RWPE1 (cell line): ENCODE measurements at regions not wholly inside any gene's neighbourhood (a gene's known extent, or its start where the extent isn't known, plus 50 kb on each side); places are given as distances from the start of the nearest gene placed in this dataset.

Experiments
- CTCF ChIA-PET: fragments of 350-600 bp; sonication (Branson Sonifier 250); formaldehyde crosslinking; extraction: SDS; loops from one replicate; lab custom pipeline; 2021; lab: Yijun Ruan, JAX
- POLR2A ChIA-PET: fragments of 400-600 bp; formaldehyde crosslinking; extraction: SDS; loops from one replicate; lab custom pipeline; 2020; ENCODE audit warnings: antibody characterized with exemption; ENCODE audit not compliant: low non-redundant PET; lab: Yijun Ruan, JAX
- DNase-seq: peaks from one replicate; pipeline ENCODE4 v3.0.0; 2012; ENCODE audit warnings: low spot score
- H3K27ac ChIP-seq: fragments of 450-650 bp; 2 replicates; pipeline ENCODE4 v1.5.1; 2017
- TF ChIP-seq, protein P1 (sequence below): fragments of 450-650 bp; conservative IDR thresholded peaks from 2 replicates; pipeline ENCODE4 v1.5.1; 2017; ENCODE audit warnings: low read depth, mild to moderate bottlenecking

DNA sequence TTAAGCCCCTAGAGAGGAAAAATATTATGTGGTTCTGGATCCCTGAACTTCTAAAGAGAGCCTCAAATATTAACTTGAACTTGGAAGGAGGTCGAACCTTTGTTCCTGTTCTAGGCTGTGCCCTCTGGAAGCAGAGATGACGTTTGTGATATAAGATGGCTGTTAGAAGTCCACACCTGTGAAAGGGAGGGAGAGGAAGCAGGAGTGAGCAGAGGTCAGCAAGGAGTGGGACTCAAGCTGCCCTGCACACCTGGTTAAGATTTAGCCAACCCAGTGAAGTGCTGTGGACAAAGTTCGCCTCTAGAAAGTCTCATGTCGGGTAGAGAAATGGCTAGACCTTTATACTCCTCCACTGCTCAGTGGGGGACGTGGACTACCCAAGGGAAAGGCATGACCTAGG, 566.2 kb downstream of the MID1IP1 start:
- POLR2A ChIA-PET, result no interaction called here
- no peak overlapping the region for H3K27ac ChIP-seq
- DNase-seq, result no peak
- CTCF ChIA-PET, result interaction anchor here (0.8 kb wide), 1 partner anchor 364 kb away, joined by 3 read pairs; no protein-coding TSS in a partner anchor
- TF ChIP-seq, protein P1, sequence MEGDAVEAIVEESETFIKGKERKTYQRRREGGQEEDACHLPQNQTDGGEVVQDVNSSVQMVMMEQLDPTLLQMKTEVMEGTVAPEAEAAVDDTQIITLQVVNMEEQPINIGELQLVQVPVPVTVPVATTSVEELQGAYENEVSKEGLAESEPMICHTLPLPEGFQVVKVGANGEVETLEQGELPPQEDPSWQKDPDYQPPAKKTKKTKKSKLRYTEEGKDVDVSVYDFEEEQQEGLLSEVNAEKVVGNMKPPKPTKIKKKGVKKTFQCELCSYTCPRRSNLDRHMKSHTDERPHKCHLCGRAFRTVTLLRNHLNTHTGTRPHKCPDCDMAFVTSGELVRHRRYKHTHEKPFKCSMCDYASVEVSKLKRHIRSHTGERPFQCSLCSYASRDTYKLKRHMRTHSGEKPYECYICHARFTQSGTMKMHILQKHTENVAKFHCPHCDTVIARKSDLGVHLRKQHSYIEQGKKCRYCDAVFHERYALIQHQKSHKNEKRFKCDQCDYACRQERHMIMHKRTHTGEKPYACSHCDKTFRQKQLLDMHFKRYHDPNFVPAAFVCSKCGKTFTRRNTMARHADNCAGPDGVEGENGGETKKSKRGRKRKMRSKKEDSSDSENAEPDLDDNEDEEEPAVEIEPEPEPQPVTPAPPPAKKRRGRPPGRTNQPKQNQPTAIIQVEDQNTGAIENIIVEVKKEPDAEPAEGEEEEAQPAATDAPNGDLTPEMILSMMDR, result no peak

DNA sequence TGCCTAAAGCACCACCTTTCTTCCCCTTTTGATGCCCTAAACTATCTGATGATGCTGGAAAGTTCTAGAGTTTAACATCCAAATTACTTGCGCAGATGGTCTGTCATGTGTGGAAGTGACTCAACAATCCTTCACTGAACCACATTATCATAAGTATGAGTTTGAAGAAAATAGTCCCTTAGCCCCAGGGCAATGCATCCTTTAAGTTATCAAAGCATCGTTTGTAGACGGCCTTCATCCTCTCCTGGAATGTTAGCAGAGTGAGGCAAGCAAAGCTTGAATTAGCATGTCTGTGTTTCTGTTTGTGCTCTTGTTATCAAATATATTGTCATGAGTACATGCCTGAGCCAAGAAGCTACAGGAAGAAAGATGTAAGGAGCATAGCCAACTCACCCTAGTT, 570.9 kb downstream of the MID1IP1 start:
- H3K27ac ChIP-seq, result no peak overlapping the region
- ChIA-PET CTCF (no interaction called here), POLR2A (no interaction called here)
- DNase-seq, result no peak
- TF ChIP-seq, protein P1, result no peak

DNA sequence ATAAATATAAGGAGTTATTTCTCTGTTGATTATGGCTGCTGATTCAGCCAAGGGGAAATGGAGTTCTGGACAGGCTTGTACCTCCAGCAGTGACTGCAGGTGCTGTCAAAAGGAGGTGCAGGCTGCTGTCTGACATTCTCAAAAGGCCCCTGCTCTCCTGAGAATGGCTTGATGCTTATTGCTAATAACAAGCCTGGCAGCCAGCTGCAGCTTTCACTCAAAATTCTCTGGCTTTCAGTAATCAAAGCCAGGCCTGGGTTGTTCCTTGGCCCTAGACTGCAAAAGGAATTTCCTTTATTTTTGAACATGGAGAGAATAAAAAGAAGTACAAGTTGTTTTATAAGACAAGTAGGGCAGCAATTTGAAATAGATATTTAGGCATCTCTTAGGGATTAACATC, 575.9 kb downstream of the MID1IP1 start:
- H3K27ac ChIP-seq, result no peak overlapping the region
- no peak for DNase-seq
- ChIA-PET POLR2A (no interaction called here), CTCF (no interaction called here)
- TF ChIP-seq, protein P1, result no peak

DNA sequence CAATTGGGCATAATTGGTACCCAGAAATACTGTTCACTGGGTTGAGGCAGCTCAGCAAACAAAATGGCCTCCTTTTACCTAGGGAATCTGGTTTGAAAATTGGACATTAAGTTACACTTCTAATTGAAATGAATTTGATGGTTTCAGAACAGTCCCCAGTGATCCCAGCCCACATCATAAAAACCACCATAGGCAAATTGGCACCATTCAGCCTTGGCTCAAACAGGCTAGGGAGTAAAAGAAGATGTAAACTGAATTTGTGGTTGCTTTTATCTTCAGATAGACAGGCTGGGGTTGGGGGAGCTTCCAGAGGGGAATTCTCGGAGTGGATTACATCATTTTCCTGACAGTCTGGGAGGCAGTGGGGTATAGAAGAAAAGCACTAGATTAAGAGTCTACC, 576.5 kb downstream of the MID1IP1 start:
- ChIA-PET POLR2A (no interaction called here), CTCF (no interaction called here)
- H3K27ac ChIP-seq, result no peak overlapping the region
- DNase-seq, result no peak
- TF ChIP-seq, protein P1, result no peak

DNA sequence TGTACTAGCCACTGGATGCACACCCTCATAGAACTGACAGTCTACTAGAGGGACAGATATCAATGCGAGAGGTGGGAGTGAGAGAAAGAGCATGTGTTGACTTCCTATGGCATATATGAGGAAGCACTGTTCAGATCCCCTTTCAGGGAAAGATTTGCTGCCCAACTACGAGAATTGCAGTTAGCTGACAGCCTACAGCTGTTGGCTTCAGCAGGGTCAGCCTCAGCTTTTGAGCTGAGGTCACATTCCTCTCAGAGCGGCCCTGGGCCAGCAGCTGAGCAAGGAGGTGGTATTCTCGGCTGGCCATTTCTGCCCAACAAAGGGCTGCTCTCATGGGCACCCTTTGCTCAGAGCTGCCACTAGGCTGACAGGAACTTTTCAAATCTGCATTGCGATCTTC, 580.2 kb downstream of the MID1IP1 start:
- H3K27ac ChIP-seq, result no peak overlapping the region
- DNase-seq, result no peak
- TF ChIP-seq, protein P1, result no peak
- ChIA-PET POLR2A (no interaction called here), CTCF (no interaction called here)

DNA sequence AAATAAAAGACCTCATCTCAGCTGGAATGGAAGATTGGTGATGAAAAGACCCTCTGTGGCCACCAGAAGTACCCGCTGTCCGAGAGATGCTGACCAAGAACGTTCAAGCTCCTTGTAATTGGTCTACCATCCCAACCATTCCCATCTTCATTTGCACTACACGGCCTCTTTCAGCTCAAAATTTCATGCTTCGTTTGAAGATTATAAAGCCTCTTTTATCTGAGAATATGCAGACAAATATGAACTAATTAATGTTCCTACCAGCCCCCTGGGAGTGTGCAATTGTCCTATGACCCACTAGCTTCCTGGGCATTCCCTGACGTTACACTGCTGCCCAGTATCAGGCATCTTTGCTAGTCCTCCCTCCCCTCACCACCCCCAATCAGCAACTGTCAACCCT, 583.7 kb downstream of the MID1IP1 start:
- TF ChIP-seq, protein P1, result no peak
- H3K27ac ChIP-seq, result no peak overlapping the region
- CTCF ChIA-PET, result interaction anchor here (0.6 kb wide), 2 partner anchors 52 to 686 kb away, joined by 3 to 4 read pairs; no protein-coding TSS in a partner anchor
- POLR2A ChIA-PET, result no interaction called here
- no peak for DNase-seq
